GM23338 (cell line): ENCODE measurements at regions not wholly inside any gene's neighbourhood (a gene's known extent, or its start where the extent isn't known, plus 50 kb on each side); places are given as distances from the start of the nearest gene placed in this dataset.

Experiments used
- ATAC-seq: fragments of 200-7000 bp; cut with Tn5 transposase; 3 replicates; pipeline ENCODE4 v1.9.1; 2020
- DNase-seq: peaks from one replicate; pipeline ENCODE4 v3.0.0-alpha.2; 2015; ENCODE audit warnings: low spot score
- H2AFZ ChIP-seq: fragments of 200-600 bp; sonication (generic); 2 replicates; pipeline ENCODE4 v1.8.0; 2016; ENCODE audit warnings: antibody characterized with exemption, mild to moderate bottlenecking, moderate library complexity
- H3F3A ChIP-seq: fragments of 200-600 bp; sonication (generic); replicated peaks from 2 replicates; pipeline ENCODE4 v1.8.0; 2017; ENCODE audit warnings: antibody characterized with exemption, mixed run types, low read depth
- H3K27ac ChIP-seq: fragments of 200-600 bp; sonication (generic); 2 replicates; pipeline ENCODE4 v1.6.1; 2016; ENCODE audit warnings: low read depth
- H3K27me3 ChIP-seq: fragments of 200-600 bp; sonication (generic); 2 replicates; pipeline ENCODE4 v1.8.0; 2016; ENCODE audit warnings: mild to moderate bottlenecking, mixed run types, moderate library complexity; ENCODE audit not compliant: insufficient read depth
- H3K36me3 ChIP-seq: fragments of 200-600 bp; sonication (generic); 2 replicates; pipeline ENCODE4 v1.8.0; 2016; ENCODE audit warnings: mild to moderate bottlenecking; ENCODE audit not compliant: insufficient read depth
- H3K4me1 ChIP-seq: fragments of 200-600 bp; sonication (generic); 2 replicates; pipeline ENCODE4 v1.8.0; 2016; ENCODE audit warnings: mild to moderate bottlenecking, moderate library complexity; ENCODE audit not compliant: insufficient read depth
- H3K4me2 ChIP-seq: fragments of 200-600 bp; sonication (generic); 2 replicates; pipeline ENCODE4 v1.7.1; 2017; ENCODE audit warnings: mixed run types
- H3K4me3 ChIP-seq: fragments of 200-600 bp; sonication (generic); 2 replicates; pipeline ENCODE4 v1.6.1; 2016; ENCODE audit warnings: mixed run types
- H3K79me2 ChIP-seq: fragments of 200-600 bp; sonication (generic); replicated peaks from 2 replicates; pipeline ENCODE4 v1.8.0; 2017; ENCODE audit warnings: mild to moderate bottlenecking; ENCODE audit not compliant: insufficient read depth
- H3K9me2 ChIP-seq: fragments of 200-600 bp; sonication (generic); 2 replicates; pipeline ENCODE4 v1.8.0; 2017; ENCODE audit not compliant: insufficient read depth
- H4K20me1 ChIP-seq: fragments of 200-600 bp; sonication (generic); replicated peaks from 2 replicates; pipeline ENCODE4 v1.8.0; 2017; ENCODE audit warnings: mild to moderate bottlenecking; ENCODE audit not compliant: insufficient read depth
- H3K27ac Mint-ChIP-seq: 2 replicates; pipeline ENCODE4 v1.8.0; 2020; ENCODE audit warnings: inconsistent platforms, mild to moderate bottlenecking, moderate library complexity, mixed read lengths
- H3K27me3 Mint-ChIP-seq: 3 replicates; pipeline ENCODE4 v1.8.0; 2022; ENCODE audit warnings: low read depth, mild to moderate bottlenecking, moderate library complexity, mixed read lengths, inconsistent platforms; ENCODE audit not compliant: insufficient read depth, poor library complexity
- H3K36me3 Mint-ChIP-seq: 3 replicates; pipeline ENCODE4 v1.8.0; 2021; ENCODE audit warnings: low read depth, mild to moderate bottlenecking, inconsistent platforms, moderate library complexity, mixed read lengths
- H3K4me1 Mint-ChIP-seq: 3 replicates; pipeline ENCODE4 v1.8.0; 2020; ENCODE audit warnings: mild to moderate bottlenecking, inconsistent platforms, mixed read lengths
- H3K4me3 Mint-ChIP-seq: 3 replicates; pipeline ENCODE4 v1.8.0; 2021; ENCODE audit warnings: moderate library complexity, mild to moderate bottlenecking, inconsistent platforms, mixed read lengths
- H3K9me3 Mint-ChIP-seq: 3 replicates; pipeline ENCODE4 v1.8.0; 2020; ENCODE audit warnings: moderate library complexity, mild to moderate bottlenecking, inconsistent platforms, mixed read lengths
- CREB1 ChIP-seq: fragments of 250-450 bp; sonication (Bioruptor Pico); IDR thresholded peaks from 2 replicates; pipeline ENCODE4 v1.5.0; 2020; ENCODE audit warnings: low read depth, mild to moderate bottlenecking, moderate library complexity
- EZH2phosphoT487 ChIP-seq: fragments of 200-600 bp; sonication (generic); IDR thresholded peaks from one replicate; pipeline ENCODE4 v1.8.1; 2018; ENCODE audit warnings: antibody characterized with exemption; ENCODE audit not compliant: unreplicated experiment
- NANOG ChIP-seq: IDR thresholded peaks from 2 replicates; pipeline ENCODE4 v1.6.1; 2016; ENCODE audit warnings: antibody characterized with exemption, borderline replicate concordance
- POLR2AphosphoS5 ChIP-seq: IDR thresholded peaks from 2 replicates; pipeline ENCODE4 v1.6.1; 2016; ENCODE audit warnings: antibody characterized with exemption, low read depth
- STAT1 ChIP-seq: IDR thresholded peaks from one replicate; pipeline ENCODE4 v1.6.1; 2016; ENCODE audit warnings: antibody characterized with exemption; ENCODE audit not compliant: unreplicated experiment
- ZNF331 ChIP-seq: fragments of 250-450 bp; sonication (Bioruptor Pico); IDR thresholded peaks from 2 replicates; pipeline ENCODE4 v1.5.0; 2020; ENCODE audit warnings: low read depth, mild to moderate bottlenecking, moderate library complexity
- TF ChIP-seq, protein P1 (sequence below), 2 experiments: fragments of 200-600 bp in 1 of 2; sonication (generic) in 1 of 2; conservative IDR thresholded peaks; 2 replicates each; pipeline versions ENCODE4 v1.5.1 to v1.6.1; 2016 to 2017; ENCODE audit warnings: antibody characterized with exemption in 2 of 2, low read depth in 2 of 2, mild to moderate bottlenecking in 2 of 2, moderate library complexity in 1 of 2
- TF ChIP-seq, protein P2 (sequence below): IDR thresholded peaks from one replicate; pipeline ENCODE4 v1.6.1; 2018; ENCODE audit warnings: antibody characterized with exemption; ENCODE audit not compliant: unreplicated experiment
- TF ChIP-seq, protein P3 (sequence below): IDR thresholded peaks from 2 replicates; pipeline ENCODE4 v1.6.1; 2016; ENCODE audit warnings: antibody characterized with exemption

DNA sequence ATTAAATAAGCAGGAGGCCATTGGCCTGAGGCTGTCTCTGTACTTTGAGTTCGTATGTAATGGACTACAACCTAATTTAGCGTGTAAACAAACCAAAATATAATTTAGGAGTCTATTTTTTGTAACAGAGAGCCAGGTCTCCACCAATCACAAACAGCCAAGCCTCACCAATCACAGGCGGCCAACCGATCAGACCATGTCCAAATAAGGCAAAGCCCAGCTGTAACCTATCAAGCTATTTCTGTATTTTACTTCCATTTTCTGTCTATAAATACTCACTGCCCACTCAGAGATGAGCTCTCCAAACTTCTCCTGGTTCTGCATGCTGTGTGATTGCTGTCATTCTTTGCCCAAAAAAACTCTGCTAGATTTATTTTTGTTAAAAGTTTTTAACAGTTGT lies 322.7 kb downstream of the NPIPA8 start:
- H4K20me1 ChIP-seq, result no peaks in the 10 kb centered on the region
- no peaks in the 10 kb centered on the region for H3K27me3 ChIP-seq
- H3F3A ChIP-seq, result no peaks in the 10 kb centered on the region
- H3K27ac Mint-ChIP-seq, result no peak overlapping the region
- H3K36me3 ChIP-seq, result no peaks in the 10 kb centered on the region
- no peaks in the 10 kb centered on the region for H3K36me3 Mint-ChIP-seq
- H3K9me3 Mint-ChIP-seq, result no peaks in the 10 kb centered on the region
- no peak overlapping the region for H3K4me2 ChIP-seq
- DNase-seq (no peak), ATAC-seq (no peak)
- no peak overlapping the region for H3K4me3 ChIP-seq
- no peak overlapping the region for H3K27ac ChIP-seq
- peaks cover 6% of the 10 kb centered on the region for H3K4me1 ChIP-seq
- no peak for TF ChIP-seq CREB1
- TF ChIP-seq, protein P1, sequence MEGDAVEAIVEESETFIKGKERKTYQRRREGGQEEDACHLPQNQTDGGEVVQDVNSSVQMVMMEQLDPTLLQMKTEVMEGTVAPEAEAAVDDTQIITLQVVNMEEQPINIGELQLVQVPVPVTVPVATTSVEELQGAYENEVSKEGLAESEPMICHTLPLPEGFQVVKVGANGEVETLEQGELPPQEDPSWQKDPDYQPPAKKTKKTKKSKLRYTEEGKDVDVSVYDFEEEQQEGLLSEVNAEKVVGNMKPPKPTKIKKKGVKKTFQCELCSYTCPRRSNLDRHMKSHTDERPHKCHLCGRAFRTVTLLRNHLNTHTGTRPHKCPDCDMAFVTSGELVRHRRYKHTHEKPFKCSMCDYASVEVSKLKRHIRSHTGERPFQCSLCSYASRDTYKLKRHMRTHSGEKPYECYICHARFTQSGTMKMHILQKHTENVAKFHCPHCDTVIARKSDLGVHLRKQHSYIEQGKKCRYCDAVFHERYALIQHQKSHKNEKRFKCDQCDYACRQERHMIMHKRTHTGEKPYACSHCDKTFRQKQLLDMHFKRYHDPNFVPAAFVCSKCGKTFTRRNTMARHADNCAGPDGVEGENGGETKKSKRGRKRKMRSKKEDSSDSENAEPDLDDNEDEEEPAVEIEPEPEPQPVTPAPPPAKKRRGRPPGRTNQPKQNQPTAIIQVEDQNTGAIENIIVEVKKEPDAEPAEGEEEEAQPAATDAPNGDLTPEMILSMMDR (conservative IDR thresholded peaks at IDR 0.05; ENCODE audit: low read depth in 2 of 2), result no peak
- TF ChIP-seq, protein P2, sequence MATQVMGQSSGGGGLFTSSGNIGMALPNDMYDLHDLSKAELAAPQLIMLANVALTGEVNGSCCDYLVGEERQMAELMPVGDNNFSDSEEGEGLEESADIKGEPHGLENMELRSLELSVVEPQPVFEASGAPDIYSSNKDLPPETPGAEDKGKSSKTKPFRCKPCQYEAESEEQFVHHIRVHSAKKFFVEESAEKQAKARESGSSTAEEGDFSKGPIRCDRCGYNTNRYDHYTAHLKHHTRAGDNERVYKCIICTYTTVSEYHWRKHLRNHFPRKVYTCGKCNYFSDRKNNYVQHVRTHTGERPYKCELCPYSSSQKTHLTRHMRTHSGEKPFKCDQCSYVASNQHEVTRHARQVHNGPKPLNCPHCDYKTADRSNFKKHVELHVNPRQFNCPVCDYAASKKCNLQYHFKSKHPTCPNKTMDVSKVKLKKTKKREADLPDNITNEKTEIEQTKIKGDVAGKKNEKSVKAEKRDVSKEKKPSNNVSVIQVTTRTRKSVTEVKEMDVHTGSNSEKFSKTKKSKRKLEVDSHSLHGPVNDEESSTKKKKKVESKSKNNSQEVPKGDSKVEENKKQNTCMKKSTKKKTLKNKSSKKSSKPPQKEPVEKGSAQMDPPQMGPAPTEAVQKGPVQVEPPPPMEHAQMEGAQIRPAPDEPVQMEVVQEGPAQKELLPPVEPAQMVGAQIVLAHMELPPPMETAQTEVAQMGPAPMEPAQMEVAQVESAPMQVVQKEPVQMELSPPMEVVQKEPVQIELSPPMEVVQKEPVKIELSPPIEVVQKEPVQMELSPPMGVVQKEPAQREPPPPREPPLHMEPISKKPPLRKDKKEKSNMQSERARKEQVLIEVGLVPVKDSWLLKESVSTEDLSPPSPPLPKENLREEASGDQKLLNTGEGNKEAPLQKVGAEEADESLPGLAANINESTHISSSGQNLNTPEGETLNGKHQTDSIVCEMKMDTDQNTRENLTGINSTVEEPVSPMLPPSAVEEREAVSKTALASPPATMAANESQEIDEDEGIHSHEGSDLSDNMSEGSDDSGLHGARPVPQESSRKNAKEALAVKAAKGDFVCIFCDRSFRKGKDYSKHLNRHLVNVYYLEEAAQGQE, result no peak
- peaks cover 14% of the 10 kb centered on the region for H3K4me1 Mint-ChIP-seq
- H3K79me2 ChIP-seq, result no peaks in the 10 kb centered on the region
- H3K9me2 ChIP-seq, result peaks cover 8% of the 10 kb centered on the region; the same call in 1 of the 2 replicates
- no peak overlapping the region for H3K4me3 Mint-ChIP-seq
- H2AFZ ChIP-seq, result peak overlapping the region; percentile 3; the same call in 1 of the 2 replicates
- H3K27me3 Mint-ChIP-seq, result no peaks in the 10 kb centered on the region

DNA sequence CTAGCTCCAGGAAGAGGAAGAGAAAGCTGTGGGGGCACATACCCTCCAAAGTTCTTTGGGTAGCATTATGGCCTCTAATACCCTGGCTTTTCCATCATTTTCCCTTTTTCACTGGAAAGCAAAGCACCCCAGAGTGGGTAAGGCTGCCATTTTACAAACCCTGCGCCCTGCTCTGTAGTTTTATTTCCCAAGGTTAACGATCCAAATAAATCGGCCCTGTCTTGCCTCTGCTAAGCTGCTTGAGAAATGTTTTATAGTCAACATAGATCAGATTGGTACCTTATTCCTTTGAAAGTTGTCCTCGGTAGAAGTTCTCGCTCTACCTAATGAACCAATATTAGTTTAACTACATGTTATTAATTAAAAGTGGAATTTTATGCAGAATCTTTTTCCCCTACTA lies 328.2 kb downstream of the NPIPA8 start:
- no peak for ATAC-seq

More for the DNA sequence above, 328.2 kb downstream of the NPIPA8 start:
- TF ChIP-seq, protein P1 (conservative IDR thresholded peaks at IDR 0.05; ENCODE audit: low read depth in 2 of 2), result no peak
- TF ChIP-seq ZNF331 (CRISPR knock-in tag) (no peak), STAT1 (no peak), NANOG (no peak), POLR2AphosphoS5 (no peak), EZH2phosphoT487 (no peak)
- TF ChIP-seq, protein P3, sequence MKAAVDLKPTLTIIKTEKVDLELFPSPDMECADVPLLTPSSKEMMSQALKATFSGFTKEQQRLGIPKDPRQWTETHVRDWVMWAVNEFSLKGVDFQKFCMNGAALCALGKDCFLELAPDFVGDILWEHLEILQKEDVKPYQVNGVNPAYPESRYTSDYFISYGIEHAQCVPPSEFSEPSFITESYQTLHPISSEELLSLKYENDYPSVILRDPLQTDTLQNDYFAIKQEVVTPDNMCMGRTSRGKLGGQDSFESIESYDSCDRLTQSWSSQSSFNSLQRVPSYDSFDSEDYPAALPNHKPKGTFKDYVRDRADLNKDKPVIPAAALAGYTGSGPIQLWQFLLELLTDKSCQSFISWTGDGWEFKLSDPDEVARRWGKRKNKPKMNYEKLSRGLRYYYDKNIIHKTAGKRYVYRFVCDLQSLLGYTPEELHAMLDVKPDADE, result no peak
- TF ChIP-seq, protein P2, result no peak
- Histone ChIP-seq H3F3A (no peaks in the 10 kb centered on the region), H3K36me3 (no peaks in the 10 kb centered on the region), H3K79me2 (no peaks in the 10 kb centered on the region), H3K9me2 (peaks cover 8% of the 10 kb centered on the region; the same call in 1 of the 2 replicates), H3K27ac (no peak overlapping the region), H3K4me2 (no peak overlapping the region), H3K4me1 (no peaks in the 10 kb centered on the region), H4K20me1 (no peaks in the 10 kb centered on the region), H3K27me3 (no peaks in the 10 kb centered on the region), H2AFZ (peak overlapping the region; percentile 38; the same call in 1 of the 2 replicates), H3K4me3 (no peak overlapping the region)
- H3K4me3 Mint-ChIP-seq, result no peak overlapping the region
- no peaks in the 10 kb centered on the region for H3K9me3 Mint-ChIP-seq
- no peaks in the 10 kb centered on the region for H3K4me1 Mint-ChIP-seq
- H3K27ac Mint-ChIP-seq, result no peak overlapping the region
- no peaks in the 10 kb centered on the region for H3K36me3 Mint-ChIP-seq
- no peaks in the 10 kb centered on the region for H3K27me3 Mint-ChIP-seq
- DNase-seq, result no peak
